ENCODE measurements at regions not wholly inside any gene's neighbourhood (a gene's known extent, or its start where the extent isn't known, plus 50 kb on each side); places are given as distances from the start of the nearest gene placed in this dataset.

DNA sequence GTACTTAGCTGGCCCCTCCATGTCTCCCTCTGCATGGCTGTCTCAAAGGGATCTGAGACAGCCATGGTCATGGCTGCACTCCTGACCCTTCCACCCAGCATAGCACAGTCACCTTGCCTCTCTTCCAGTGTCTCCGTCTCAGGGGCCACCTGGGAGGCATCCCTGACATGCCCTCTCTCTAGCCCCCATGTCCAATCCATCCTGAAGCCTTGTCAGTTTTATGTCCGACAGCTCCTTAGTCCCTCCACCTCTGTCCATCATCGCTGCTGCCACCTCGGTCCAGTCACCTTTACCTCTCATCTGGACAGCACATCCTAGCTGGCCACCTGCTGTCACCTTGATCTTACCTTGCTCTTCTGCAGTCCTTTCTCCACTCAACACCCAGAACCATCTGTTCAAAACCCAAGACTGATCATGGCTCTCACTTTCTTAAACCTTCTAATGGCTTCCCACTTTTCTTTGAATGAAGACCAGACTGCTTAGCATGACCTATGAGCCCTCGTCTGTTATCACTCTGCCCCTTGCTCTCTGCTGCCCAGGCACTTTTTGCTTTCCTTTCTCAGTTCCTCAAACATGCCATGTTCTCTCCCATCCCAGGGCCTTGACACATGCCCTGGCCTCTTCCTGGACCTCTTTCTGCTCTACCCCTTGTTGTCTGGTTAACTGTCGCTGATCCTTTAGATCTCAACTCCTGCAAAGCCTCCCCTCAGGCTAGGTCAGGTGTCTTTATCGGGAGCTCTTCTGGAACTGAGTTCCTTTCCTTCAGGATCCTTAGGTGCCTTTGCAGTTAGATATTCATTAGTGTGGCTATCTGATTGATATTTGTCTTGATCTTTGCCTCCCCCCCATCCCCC is 181.8 kb upstream of the PITX1 start:
- TF ChIP-seq, protein P1, sequence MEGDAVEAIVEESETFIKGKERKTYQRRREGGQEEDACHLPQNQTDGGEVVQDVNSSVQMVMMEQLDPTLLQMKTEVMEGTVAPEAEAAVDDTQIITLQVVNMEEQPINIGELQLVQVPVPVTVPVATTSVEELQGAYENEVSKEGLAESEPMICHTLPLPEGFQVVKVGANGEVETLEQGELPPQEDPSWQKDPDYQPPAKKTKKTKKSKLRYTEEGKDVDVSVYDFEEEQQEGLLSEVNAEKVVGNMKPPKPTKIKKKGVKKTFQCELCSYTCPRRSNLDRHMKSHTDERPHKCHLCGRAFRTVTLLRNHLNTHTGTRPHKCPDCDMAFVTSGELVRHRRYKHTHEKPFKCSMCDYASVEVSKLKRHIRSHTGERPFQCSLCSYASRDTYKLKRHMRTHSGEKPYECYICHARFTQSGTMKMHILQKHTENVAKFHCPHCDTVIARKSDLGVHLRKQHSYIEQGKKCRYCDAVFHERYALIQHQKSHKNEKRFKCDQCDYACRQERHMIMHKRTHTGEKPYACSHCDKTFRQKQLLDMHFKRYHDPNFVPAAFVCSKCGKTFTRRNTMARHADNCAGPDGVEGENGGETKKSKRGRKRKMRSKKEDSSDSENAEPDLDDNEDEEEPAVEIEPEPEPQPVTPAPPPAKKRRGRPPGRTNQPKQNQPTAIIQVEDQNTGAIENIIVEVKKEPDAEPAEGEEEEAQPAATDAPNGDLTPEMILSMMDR (IDR thresholded peaks at IDR 0.05; ENCODE audit: extremely low read depth in 1 of 2, insufficient read depth in 1 of 2, low read depth in 1 of 2, low read length in 2 of 2) = no peak
- TF ChIP-seq POLR2AphosphoS5 (IDR thresholded peaks at IDR 0.05; ENCODE audit: insufficient read depth, low read depth, low read length) (no peak), EZH2 (IDR thresholded peaks at IDR 0.05; ENCODE audit: borderline replicate concordance, low read depth, low read length, severe bottlenecking) (no peak), POLR2A (IDR thresholded peaks at IDR 0.05; ENCODE audit: low read depth, low read length) (no peak), JUN (IDR thresholded peaks at IDR 0.05; ENCODE audit: borderline replicate concordance, insufficient read depth, insufficient read length, low read depth) (no peak), MYC (IDR thresholded peaks at IDR 0.05; ENCODE audit: low read depth, low read length) (no peak)
